ENCODE measurements at regions not wholly inside any gene's neighbourhood (a gene's known extent, or its start where the extent isn't known, plus 50 kb on each side); places are given as distances from the start of the nearest gene placed in this dataset.
"Not testable (repeated sequence)": the region's sequence is repeated elsewhere in the genome, so short reads cannot be mapped to it uniquely, and the experiment has no call there.

GRCh38 chr16:73399486-73399885, 351.6 kb upstream of the ZFHX3 start:
- no peaks in the 10 kb centered on the region for H4K20me1 ChIP-seq (ENCODE audit: insufficient read depth, low read length)
- dilution Hi-C loops (cut with HindIII; ENCODE audit: low sequenced_read_pairs, unreplicated experiment) (no loop called here), intact Hi-C loops (cut with micrococcal nuclease) (no loop called here), in situ Hi-C loops (cut with MboI; ENCODE audit: low sequenced_read_pairs) (no loop called here)
- no peaks in the 10 kb centered on the region; the same call in 1 of the 2 replicates for H3K27me3 ChIP-seq (ENCODE audit: control insufficient read depth, insufficient read depth, low read length)
- POLR2A ChIA-PET (ENCODE audit: unreplicated experiment) = no interaction called here
- BruUV-seq (replicated peaks) = no TSS peak
- H3K9me1 ChIP-seq (ENCODE audit: insufficient read depth, low read length) = no peaks in the 10 kb centered on the region
- H2BK5ac ChIP-seq (ENCODE audit: low read depth, low read length, poor library complexity, severe bottlenecking) = no peak overlapping the region
- peak overlapping the region; percentile 9 for H2AK9ac ChIP-seq (replicated peaks; ENCODE audit: low read depth, low read length, poor library complexity)
- H3K9ac ChIP-seq (ENCODE audit: low read depth, low read length) = no peak overlapping the region
- no peak overlapping the region for H2BK15ac ChIP-seq (ENCODE audit: low read depth, low read length)
- no peak overlapping the region for H3K23ac ChIP-seq (ENCODE audit: low read depth, low read length)
- no peak overlapping the region for H3K27ac ChIP-seq (ENCODE audit: insufficient read depth, low read length)
- CTCF ChIA-PET = no interaction called here
- no peak overlapping the region for H2BK120ac ChIP-seq (ENCODE audit: low read depth, low read length)
- H4K91ac ChIP-seq (ENCODE audit: insufficient read depth, low read depth, low read length) = no peak overlapping the region
- no peaks in the 10 kb centered on the region for H3K9me3 ChIP-seq (ENCODE audit: control insufficient read depth, insufficient read depth, low read length)
- no peak overlapping the region for H2AFZ ChIP-seq (replicated peaks; ENCODE audit: low read length, poor library complexity)
- H4K8ac ChIP-seq (ENCODE audit: low read depth in 2 of 2, low read length in 2 of 2) = no peak overlapping the region
- no peak overlapping the region for H3K4ac ChIP-seq (ENCODE audit: low read depth, low read length)
- H2BK20ac ChIP-seq (ENCODE audit: low read depth, low read length) = no peak overlapping the region
- H3K14ac ChIP-seq (replicated peaks; ENCODE audit: low read depth, low read length) = no peak overlapping the region
- no peaks in the 10 kb centered on the region for H3K36me3 ChIP-seq (ENCODE audit: control insufficient read depth, insufficient read depth, low read length)
- H3K4me1 ChIP-seq (ENCODE audit: control insufficient read depth, insufficient read depth, low read length) = no peaks in the 10 kb centered on the region
- no peak overlapping the region for H2AK5ac ChIP-seq (ENCODE audit: low read depth, low read length)
- TF ChIP-seq RCOR1 (IDR thresholded peaks at IDR 0.05; ENCODE audit: insufficient replicate concordance, low read length) = no peak
- no peak for TF ChIP-seq BHLHE40 (IDR thresholded peaks at IDR 0.05; ENCODE audit: low read depth, low read length)
- no peak for TF ChIP-seq USF2 (IDR thresholded peaks at IDR 0.05; ENCODE audit: low read depth, low read length)
- no peak for TF ChIP-seq MAZ (IDR thresholded peaks at IDR 0.05; ENCODE audit: borderline replicate concordance, low read depth, low read length)
- TF ChIP-seq SMC3 (IDR thresholded peaks at IDR 0.05; ENCODE audit: low read depth, low read length) = no peak
- TF ChIP-seq POLR2A (IDR thresholded peaks at IDR 0.05; ENCODE audit: low read depth, low read length) = no peak
- TF ChIP-seq RFX5 (IDR thresholded peaks at IDR 0.05; ENCODE audit: low read depth, low read length) = no peak
- no peak for TF ChIP-seq RAD21 (IDR thresholded peaks at IDR 0.05; ENCODE audit: low read length)
- TF ChIP-seq MXI1 (IDR thresholded peaks at IDR 0.05; ENCODE audit: borderline replicate concordance, low read depth, low read length) = no peak
- TF ChIP-seq CEBPB (IDR thresholded peaks at IDR 0.05; ENCODE audit: low read depth, low read length) = no peak
- no peak for TF ChIP-seq MAFK (IDR thresholded peaks at IDR 0.05; ENCODE audit: low read depth, low read length)
- DNase-seq = no peak
- H3K56ac ChIP-seq (ENCODE audit: extremely low read depth, insufficient read depth, low read length) = no peak overlapping the region
- no peak overlapping the region for H3K4me2 ChIP-seq (ENCODE audit: low read depth, low read length)
- H3K4me3 ChIP-seq (ENCODE audit: insufficient read depth, low read depth, low read length) = no peak overlapping the region
- H4K5ac ChIP-seq (ENCODE audit: low read depth, low read length) = no peak overlapping the region
- H3K79me1 ChIP-seq (ENCODE audit: low read depth in 1 of 2, low read length in 2 of 2) = no peaks in the 10 kb centered on the region
- H3K18ac ChIP-seq (ENCODE audit: low read depth, low read length) = no peak overlapping the region
- ATAC-seq (ENCODE audit: low read depth) = no peak
- no CpG with 5 or more reads among the region's 5 CpGs for WGBS, 2 experiments (ENCODE audit: extremely low coverage in 2 of 2, insufficient read length in 1 of 2)

GRCh38 chr16:73398604-73399003, 350.7 kb upstream of the ZFHX3 start:
- H3K18ac ChIP-seq (ENCODE audit: low read depth, low read length); H4K8ac ChIP-seq (ENCODE audit: low read depth in 2 of 2, low read length in 2 of 2); dilution Hi-C loops (cut with HindIII; ENCODE audit: low sequenced_read_pairs, unreplicated experiment); H3K79me1 ChIP-seq (ENCODE audit: low read depth in 1 of 2, low read length in 2 of 2); POLR2A ChIA-PET (ENCODE audit: unreplicated experiment); H2BK20ac ChIP-seq (ENCODE audit: low read depth, low read length); H2BK5ac ChIP-seq (ENCODE audit: low read depth, low read length, poor library complexity, severe bottlenecking); H3K36me3 ChIP-seq (ENCODE audit: control insufficient read depth, insufficient read depth, low read length); H4K20me1 ChIP-seq (ENCODE audit: insufficient read depth, low read length); H3K4me1 ChIP-seq (ENCODE audit: control insufficient read depth, insufficient read depth, low read length); H3K56ac ChIP-seq (ENCODE audit: extremely low read depth, insufficient read depth, low read length); H3K14ac ChIP-seq (replicated peaks; ENCODE audit: low read depth, low read length); in situ Hi-C loops (cut with MboI; ENCODE audit: low sequenced_read_pairs); ATAC-seq (ENCODE audit: low read depth); H3K9me3 ChIP-seq (ENCODE audit: control insufficient read depth, insufficient read depth, low read length); H4K5ac ChIP-seq (ENCODE audit: low read depth, low read length); H3K9ac ChIP-seq (ENCODE audit: low read depth, low read length); BruUV-seq (replicated peaks); H2AK9ac ChIP-seq (replicated peaks; ENCODE audit: low read depth, low read length, poor library complexity); H2AFZ ChIP-seq (replicated peaks; ENCODE audit: low read length, poor library complexity); intact Hi-C loops (cut with micrococcal nuclease); H3K27ac ChIP-seq (ENCODE audit: insufficient read depth, low read length); H2BK15ac ChIP-seq (ENCODE audit: low read depth, low read length); H2BK120ac ChIP-seq (ENCODE audit: low read depth, low read length); H2AK5ac ChIP-seq (ENCODE audit: low read depth, low read length); H3K4me3 ChIP-seq (ENCODE audit: insufficient read depth, low read depth, low read length); H3K9me1 ChIP-seq (ENCODE audit: insufficient read depth, low read length); CTCF ChIA-PET; H4K91ac ChIP-seq (ENCODE audit: insufficient read depth, low read depth, low read length); H3K23ac ChIP-seq (ENCODE audit: low read depth, low read length); DNase-seq; H3K27me3 ChIP-seq (ENCODE audit: control insufficient read depth, insufficient read depth, low read length); H3K4me2 ChIP-seq (ENCODE audit: low read depth, low read length); H3K4ac ChIP-seq (ENCODE audit: low read depth, low read length): not testable (repeated sequence)
- WGBS, 2 experiments (ENCODE audit: extremely low coverage in 2 of 2, insufficient read length in 1 of 2) = no CpG with 5 or more reads among the region's 1 CpG
